HCT116 (cell line): ENCODE measurements at regions not wholly inside any gene's neighbourhood (a gene's known extent, or its start where the extent isn't known, plus 50 kb on each side); places are given as distances from the start of the nearest gene placed in this dataset.

Experiments
- ATAC-seq: fragments of 200-7000 bp; cut with Tn5 transposase; 2 replicates; pipeline ENCODE4 v1.9.1; 2020; ENCODE audit warnings: mild to moderate bottlenecking, moderate library complexity
- BruUV-seq: library from RNA; stranded (reverse); fragments of 400-500 nt; replicated peaks from 2 replicates; lab custom pipeline; 2021; lab: Mats Ljungman, UMichigan
- CTCF ChIA-PET: fragments of 300-600 bp; sonication (Branson Sonifier 250); formaldehyde crosslinking; loops from one replicate; lab custom pipeline; 2021; ENCODE audit warnings: antibody characterized with exemption; lab: Charles Lee
- POLR2A ChIA-PET: fragments of 300-600, 350-600 bp; sonication (Branson Sonifier 250); formaldehyde crosslinking; loops from one replicate; lab custom pipeline; 2021; ENCODE audit warnings: antibody characterized with exemption; lab: Charles Lee
- RAD21 ChIA-PET, 2 experiments: fragments of 300-600 bp; sonication (Branson Sonifier 250); formaldehyde crosslinking; loops; one replicate each; lab custom pipeline; 2023; ENCODE audit warnings: low total read pairs in 2 of 2; ENCODE audit not compliant: uncharacterized antibody in 2 of 2, unreplicated experiment in 2 of 2, low non-redundant PET in 1 of 2; lab: Charles Lee
- DNase-seq: peaks from one replicate; pipeline ENCODE4 v3.0.0-alpha.2; 2010; ENCODE audit warnings: low read depth, low spot score
- H2AFZ ChIP-seq: fragments of 200-600 bp; shearing (Covaris generic), sonication (generic); 2 replicates; pipeline ENCODE4 v1.6.1; 2017; ENCODE audit warnings: low read depth, mixed run types, mixed read lengths, antibody characterized with exemption, low read length; ENCODE audit not compliant: poor library complexity, severe bottlenecking
- H3K27ac ChIP-seq: 2 replicates; pipeline ENCODE4 v1.5.1; 2012; ENCODE audit warnings: low read depth, low read length
- H3K27me3 ChIP-seq: fragments of 200-600 bp; sonication (generic); 2 replicates; pipeline ENCODE4 v1.6.1; 2016; ENCODE audit warnings: mixed run types, low read length, mixed read lengths; ENCODE audit not compliant: insufficient read depth
- H3K36me3 ChIP-seq, 2 experiments: fragments of 200-500 bp in 1 of 2; fragments of 200-600 bp in 1 of 2; sonication (Bioruptor generic) in 1 of 2; sonication (generic) in 1 of 2; 2 replicates each; pipeline versions ENCODE4 v1.5.1 to v1.6.1; 2014 to 2016; ENCODE audit warnings: low read length in 2 of 2, inconsistent platforms in 1 of 2, mixed read lengths in 1 of 2, mixed run types in 1 of 2; ENCODE audit not compliant: insufficient read depth in 2 of 2, control insufficient read depth in 1 of 2
- H3K4me1 ChIP-seq, 2 experiments: fragments of 200-600 bp in 1 of 2; sonication (generic) in 1 of 2; 2 replicates each; pipeline versions ENCODE4 v1.5.1 to v1.6.1; 2012 to 2017; ENCODE audit warnings: low read length in 2 of 2, inconsistent platforms in 1 of 2, mild to moderate bottlenecking in 1 of 2, mixed read lengths in 1 of 2, mixed run types in 1 of 2, moderate library complexity in 1 of 2; ENCODE audit not compliant: insufficient read depth in 2 of 2, control insufficient read depth in 1 of 2
- H3K4me2 ChIP-seq: fragments of 200-600 bp; sonication (generic); 2 replicates; pipeline ENCODE4 v1.6.1; 2017; ENCODE audit warnings: mixed run types, low read length, mixed read lengths
- H3K4me3 ChIP-seq, 2 experiments: fragments of 200-600 bp in 1 of 2; sonication (generic) in 1 of 2; replicated peaks in 1 of 2; 2 replicates each; pipeline ENCODE4 v1.5.1; 2011 to 2016; ENCODE audit warnings: low read length in 2 of 2, control low read depth in 1 of 2, low read depth in 1 of 2, mild to moderate bottlenecking in 1 of 2, mixed read lengths in 1 of 2, mixed run types in 1 of 2
- H3K79me2 ChIP-seq: fragments of 200-600 bp; sonication (generic); 2 replicates; pipeline ENCODE4 v1.6.1; 2017; ENCODE audit warnings: mild to moderate bottlenecking, mixed run types, low read length, moderate library complexity, mixed read lengths; ENCODE audit not compliant: insufficient read depth
- H3K9ac ChIP-seq: fragments of 200-600 bp; sonication (generic); 2 replicates; pipeline ENCODE4 v1.6.1; 2016; ENCODE audit warnings: low read length, mixed read lengths
- H3K9me2 ChIP-seq: fragments of 200-600 bp; sonication (generic), shearing (Covaris generic); 2 replicates; pipeline ENCODE4 v1.6.1; 2017; ENCODE audit warnings: mixed run types, mild to moderate bottlenecking, moderate library complexity; ENCODE audit not compliant: insufficient read depth
- H3K9me3 ChIP-seq, 2 experiments: fragments of 200-500 bp in 1 of 2; fragments of 200-600 bp in 1 of 2; sonication (Bioruptor generic) in 1 of 2; sonication (generic) in 1 of 2; 2 replicates each; pipeline ENCODE4 v1.6.1; 2014 to 2017; ENCODE audit warnings: low read length in 2 of 2, mixed read lengths in 2 of 2, inconsistent platforms in 1 of 2, low read depth in 1 of 2, mild to moderate bottlenecking in 1 of 2, mixed run types in 1 of 2, moderate library complexity in 1 of 2; ENCODE audit not compliant: control insufficient read depth in 1 of 2, insufficient read depth in 1 of 2
- H4K20me1 ChIP-seq: fragments of 200-600 bp; sonication (generic), shearing (Covaris generic); 2 replicates; pipeline ENCODE4 v1.6.1; 2017; ENCODE audit warnings: mixed run types, mild to moderate bottlenecking, moderate library complexity; ENCODE audit not compliant: insufficient read depth
- CBX3 ChIP-seq: IDR thresholded peaks from 2 replicates; pipeline ENCODE4 v1.6.1; 2012; ENCODE audit warnings: low read depth
- CTCF ChIP-seq, 3 experiments: fragments of 200-600 bp in 1 of 3; sonication (generic) in 1 of 3; IDR thresholded peaks in 2 of 3; conservative IDR thresholded peaks in 1 of 3; 2 replicates each; pipeline ENCODE4 v1.5.1; 2012 to 2017; ENCODE audit warnings: low read depth in 2 of 3, low read length in 2 of 3, antibody characterized with exemption in 1 of 3, borderline replicate concordance in 1 of 3, control low read depth in 1 of 3, mild to moderate bottlenecking in 1 of 3, mixed read lengths in 1 of 3, mixed run types in 1 of 3, moderate library complexity in 1 of 3; ENCODE audit not compliant: insufficient read depth in 1 of 3
- ELF1 ChIP-seq: IDR thresholded peaks from 2 replicates; pipeline ENCODE4 v1.6.1; 2012; ENCODE audit warnings: low read depth, borderline replicate concordance
- FOSL1 ChIP-seq: IDR thresholded peaks from 2 replicates; pipeline ENCODE4 v1.6.1; 2012; ENCODE audit warnings: low read depth
- JUND ChIP-seq: IDR thresholded peaks from 2 replicates; pipeline ENCODE4 v1.6.1; 2012
- RAD21 ChIP-seq: IDR thresholded peaks from 2 replicates; pipeline ENCODE4 v1.6.1; 2012; ENCODE audit warnings: low read depth, mild to moderate bottlenecking
- SRF ChIP-seq: IDR thresholded peaks from 2 replicates; pipeline ENCODE4 v1.6.1; 2012; ENCODE audit warnings: low read depth
- TCF7L2 ChIP-seq: IDR thresholded peaks from 2 replicates; pipeline ENCODE4 v1.7.0; 2011; ENCODE audit warnings: borderline replicate concordance, inconsistent platforms; ENCODE audit not compliant: insufficient read depth, insufficient read length; ENCODE audit errors: extremely low read depth
- ZBTB33 ChIP-seq: IDR thresholded peaks from 2 replicates; pipeline ENCODE4 v1.6.1; 2011; ENCODE audit warnings: mild to moderate bottlenecking, low read length, moderate library complexity; ENCODE audit not compliant: insufficient replicate concordance; ENCODE audit errors: extremely low read depth
- ZFX ChIP-seq: fragments of 450-650 bp; IDR thresholded peaks from 2 replicates; pipeline ENCODE4 v1.6.1; 2017
- intact Hi-C: fragments of 100-400 bp; cut with micrococcal nuclease; formaldehyde crosslinking; loops from 2 replicates; pipeline ENCODE4 v1.10.0; 2022
- TF ChIP-seq, protein P1 (sequence below): IDR thresholded peaks from 2 replicates; pipeline ENCODE4 v1.6.1; 2012

DNA sequence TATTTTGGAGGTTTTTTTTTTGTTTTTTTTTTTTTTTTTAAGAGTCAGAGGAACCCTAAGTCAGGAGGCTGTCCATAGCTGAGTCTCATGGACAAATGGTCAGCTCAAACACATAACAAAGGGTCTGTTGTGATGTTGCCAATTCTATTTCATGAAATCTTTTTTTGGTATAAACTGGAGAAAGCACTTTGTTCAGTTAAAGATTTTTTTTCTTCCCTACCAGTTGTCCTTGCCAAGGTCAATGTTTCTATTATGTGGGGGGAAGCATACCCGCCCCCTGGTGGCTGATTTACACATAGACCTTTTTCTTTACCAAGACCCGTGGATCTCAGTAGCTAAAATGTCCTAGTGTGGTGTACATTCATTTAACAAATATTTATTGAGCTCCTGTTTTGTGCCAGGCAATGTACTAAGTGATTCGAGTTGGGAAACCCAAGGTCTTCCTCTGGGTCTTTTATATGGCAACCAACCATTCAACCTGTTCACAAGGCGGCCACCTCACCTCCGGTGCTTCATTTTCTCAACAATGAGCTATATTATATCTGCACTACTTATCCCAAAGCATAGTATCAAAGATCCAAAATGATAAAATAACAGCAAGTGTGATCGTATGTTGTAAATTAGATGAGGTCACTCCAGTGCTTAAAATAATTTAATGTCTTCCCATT, 214.5 kb downstream of the PAH start:
- H3K27ac ChIP-seq = no peak overlapping the region
- no peaks in the 10 kb centered on the region for H3K4me1 ChIP-seq
- POLR2A ChIA-PET = interaction anchor here (0.7 kb wide), 2 partner anchors 19 to 464 kb away, joined by 7 read pairs; no protein-coding TSS in a partner anchor
- no peaks in the 10 kb centered on the region for H3K9me3 ChIP-seq
- intact Hi-C loops = loop anchor here (1.0 to 10.0 kb wide), 2 partner anchors 763 to 1288 kb away; no protein-coding TSS in a partner anchor
- BruUV-seq = no TSS peak
- H3K4me2 ChIP-seq = no peak overlapping the region
- no peaks in the 10 kb centered on the region for H3K9me2 ChIP-seq
- RAD21 ChIA-PET = no interaction called here
- H3K4me3 ChIP-seq = no peak overlapping the region
- no peak overlapping the region for H2AFZ ChIP-seq
- no peak overlapping the region for H3K9ac ChIP-seq
- peaks cover 9% of the 10 kb centered on the region for H3K27me3 ChIP-seq
- peak; percentile 55 to 81 (median 65); a peak in 5 of 6 replicates for TF ChIP-seq CTCF (IDR thresholded peaks at IDR 0.05 in 2 of 3, conservative IDR thresholded peaks at IDR 0.05 in 1 of 3; ENCODE audit: borderline replicate concordance in 1 of 3, insufficient read depth in 1 of 3, low read depth in 2 of 3, low read length in 2 of 3)
- TF ChIP-seq, protein P1, sequence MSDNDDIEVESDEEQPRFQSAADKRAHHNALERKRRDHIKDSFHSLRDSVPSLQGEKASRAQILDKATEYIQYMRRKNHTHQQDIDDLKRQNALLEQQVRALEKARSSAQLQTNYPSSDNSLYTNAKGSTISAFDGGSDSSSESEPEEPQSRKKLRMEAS = no peak
- peak; percentile 57 for TF ChIP-seq RAD21
- DNase-seq (peak; percentile 36), ATAC-seq (peak; percentile 78)
- H3K79me2 ChIP-seq = no peaks in the 10 kb centered on the region
- H3K36me3 ChIP-seq = no peaks in the 10 kb centered on the region
- H4K20me1 ChIP-seq = no peaks in the 10 kb centered on the region
- CTCF ChIA-PET = interaction anchor here (0.6 to 1.5 kb wide), 16 partner anchors 10 to 783 kb away, joined by 3 to 11 read pairs (median 4); no protein-coding TSS in a partner anchor

GRCh38 chr12:102696045-102696444, 215.7 kb upstream of the IGF1 start:
- intact Hi-C loops = no loop called here
- no TSS peak for BruUV-seq
- no peak for DNase-seq
- TF ChIP-seq TCF7L2 (no peak), JUND (no peak), ZBTB33 (no peak), SRF (no peak), CBX3 (no peak), ZFX (no peak), ELF1 (no peak), FOSL1 (no peak)
- Histone ChIP-seq H3K4me2 (no peak overlapping the region), H3K9me3 (no peaks in the 10 kb centered on the region), H3K79me2 (no peaks in the 10 kb centered on the region), H3K9me2 (no peaks in the 10 kb centered on the region), H3K4me1 (no peaks in the 10 kb centered on the region), H3K4me3 (no peak overlapping the region), H3K36me3 (no peaks in the 10 kb centered on the region), H3K27me3 (no peaks in the 10 kb centered on the region), H3K9ac (no peak overlapping the region), H2AFZ (no peak overlapping the region), H3K27ac (no peak overlapping the region), H4K20me1 (no peaks in the 10 kb centered on the region)
- no peak for ATAC-seq
- POLR2A ChIA-PET = no interaction called here
- CTCF ChIA-PET = no interaction called here
- RAD21 ChIA-PET = no interaction called here
